ENCODE measurements at regions not wholly inside any gene's neighbourhood (a gene's known extent, or its start where the extent isn't known, plus 50 kb on each side); places are given as distances from the start of the nearest gene placed in this dataset.

- Histone ChIP-seq H3K36me3 (replicated peaks) (no peaks in the 10 kb centered on the region), H3K4me3 (ENCODE audit: low read depth, low read length) (no peak overlapping the region), H3K27me3 (replicated peaks) (no peaks in the 10 kb centered on the region), H3K27ac (no peak overlapping the region)
- TF ChIP-seq, protein P1, sequence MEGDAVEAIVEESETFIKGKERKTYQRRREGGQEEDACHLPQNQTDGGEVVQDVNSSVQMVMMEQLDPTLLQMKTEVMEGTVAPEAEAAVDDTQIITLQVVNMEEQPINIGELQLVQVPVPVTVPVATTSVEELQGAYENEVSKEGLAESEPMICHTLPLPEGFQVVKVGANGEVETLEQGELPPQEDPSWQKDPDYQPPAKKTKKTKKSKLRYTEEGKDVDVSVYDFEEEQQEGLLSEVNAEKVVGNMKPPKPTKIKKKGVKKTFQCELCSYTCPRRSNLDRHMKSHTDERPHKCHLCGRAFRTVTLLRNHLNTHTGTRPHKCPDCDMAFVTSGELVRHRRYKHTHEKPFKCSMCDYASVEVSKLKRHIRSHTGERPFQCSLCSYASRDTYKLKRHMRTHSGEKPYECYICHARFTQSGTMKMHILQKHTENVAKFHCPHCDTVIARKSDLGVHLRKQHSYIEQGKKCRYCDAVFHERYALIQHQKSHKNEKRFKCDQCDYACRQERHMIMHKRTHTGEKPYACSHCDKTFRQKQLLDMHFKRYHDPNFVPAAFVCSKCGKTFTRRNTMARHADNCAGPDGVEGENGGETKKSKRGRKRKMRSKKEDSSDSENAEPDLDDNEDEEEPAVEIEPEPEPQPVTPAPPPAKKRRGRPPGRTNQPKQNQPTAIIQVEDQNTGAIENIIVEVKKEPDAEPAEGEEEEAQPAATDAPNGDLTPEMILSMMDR (IDR thresholded peaks at IDR 0.05; ENCODE audit: low read depth, low read length, missing control alignments) = no peak
- DNase-seq = no peak
- in situ Hi-C loops (cut with HindIII; ENCODE audit: low pct_ligation_motif_present, low sequenced_read_pairs) = no loop called here
Observed at GRCh38 chr1:191643060-191643459, 515.2 kb upstream of the RGS18 start.

DNA sequence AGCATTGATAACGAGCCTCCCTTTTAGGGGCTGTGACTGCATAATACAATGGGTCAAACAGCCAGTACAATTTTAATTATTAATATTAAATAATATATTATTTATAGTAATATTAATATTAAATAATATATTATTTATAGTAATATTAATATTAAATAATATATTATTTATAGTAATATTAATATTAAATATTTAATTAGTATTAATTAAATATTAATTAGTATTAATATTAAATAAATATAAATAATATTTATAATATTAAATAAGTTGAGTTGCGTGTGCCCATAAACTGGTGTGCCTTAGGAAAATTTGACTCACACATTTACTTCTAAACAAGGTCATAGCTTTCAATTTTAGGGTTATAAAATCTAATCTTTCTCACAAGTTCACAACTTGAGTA lies 509.3 kb upstream of the RGS18 start:
- in situ Hi-C loops (cut with HindIII; ENCODE audit: low pct_ligation_motif_present, low sequenced_read_pairs) = no loop called here
- DNase-seq = no peak

DNA sequence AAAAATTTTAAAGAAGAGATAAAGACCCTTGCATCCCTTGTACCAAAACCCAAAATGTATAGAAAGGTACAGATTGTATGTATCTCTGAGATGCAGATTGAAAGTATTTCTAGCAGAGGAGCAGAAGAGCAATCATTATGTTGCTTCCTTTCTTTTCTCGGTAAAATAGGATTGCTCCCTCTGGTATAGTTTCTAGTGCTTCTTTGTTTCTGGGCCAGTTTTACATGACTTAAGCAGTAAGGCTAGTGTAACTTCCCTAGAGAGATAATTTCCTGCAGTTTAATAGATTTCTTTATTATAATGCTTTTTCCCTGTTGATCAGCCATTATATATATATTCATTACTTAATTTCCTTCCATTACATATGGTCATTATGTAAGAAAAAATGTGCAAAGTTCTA lies 496.2 kb upstream of the RGS18 start:
- no peak overlapping the region for H3K27ac ChIP-seq
- no peak overlapping the region for H3K4me3 ChIP-seq (ENCODE audit: low read depth, low read length)
- in situ Hi-C loops (cut with HindIII; ENCODE audit: low pct_ligation_motif_present, low sequenced_read_pairs) = no loop called here
- no peak for DNase-seq
- TF ChIP-seq, protein P1 (IDR thresholded peaks at IDR 0.05; ENCODE audit: low read depth, low read length, missing control alignments) = no peak
- no peaks in the 10 kb centered on the region for H3K36me3 ChIP-seq (replicated peaks)
- no peaks in the 10 kb centered on the region for H3K27me3 ChIP-seq (replicated peaks)

More for the DNA sequence above, 509.3 kb upstream of the RGS18 start:
- H3K27me3 ChIP-seq (replicated peaks) = no peaks in the 10 kb centered on the region
- TF ChIP-seq, protein P1 (IDR thresholded peaks at IDR 0.05; ENCODE audit: low read depth, low read length, missing control alignments) = no peak
- H3K4me3 ChIP-seq (ENCODE audit: low read depth, low read length) = no peak overlapping the region
- H3K36me3 ChIP-seq (replicated peaks) = no peaks in the 10 kb centered on the region
- H3K27ac ChIP-seq = no peak overlapping the region

DNA sequence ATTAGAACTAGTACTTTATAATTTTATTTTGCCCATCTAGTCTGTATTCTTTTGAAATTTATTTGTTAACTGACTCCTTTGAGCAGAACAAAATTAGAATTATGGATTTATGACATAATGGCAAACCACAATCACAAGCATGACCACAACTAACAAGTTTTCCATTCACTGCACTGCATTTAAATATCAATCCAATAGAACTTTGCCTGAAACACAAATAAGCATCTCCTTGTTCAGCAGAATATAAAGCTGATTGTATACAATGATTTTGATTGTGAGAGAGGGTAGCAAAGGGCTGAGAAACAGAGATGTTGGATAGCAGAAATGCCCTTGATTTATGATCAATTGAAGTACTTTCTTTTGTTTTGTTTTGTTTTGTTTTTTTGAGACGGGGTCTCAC lies 495.5 kb upstream of the RGS18 start:
- Histone ChIP-seq H3K27ac (no peak overlapping the region), H3K4me3 (ENCODE audit: low read depth, low read length) (no peak overlapping the region), H3K27me3 (replicated peaks) (no peaks in the 10 kb centered on the region), H3K36me3 (replicated peaks) (no peaks in the 10 kb centered on the region)
- no peak for DNase-seq
- in situ Hi-C loops (cut with HindIII; ENCODE audit: low pct_ligation_motif_present, low sequenced_read_pairs) = no loop called here
- TF ChIP-seq, protein P1 (IDR thresholded peaks at IDR 0.05; ENCODE audit: low read depth, low read length, missing control alignments) = no peak

DNA sequence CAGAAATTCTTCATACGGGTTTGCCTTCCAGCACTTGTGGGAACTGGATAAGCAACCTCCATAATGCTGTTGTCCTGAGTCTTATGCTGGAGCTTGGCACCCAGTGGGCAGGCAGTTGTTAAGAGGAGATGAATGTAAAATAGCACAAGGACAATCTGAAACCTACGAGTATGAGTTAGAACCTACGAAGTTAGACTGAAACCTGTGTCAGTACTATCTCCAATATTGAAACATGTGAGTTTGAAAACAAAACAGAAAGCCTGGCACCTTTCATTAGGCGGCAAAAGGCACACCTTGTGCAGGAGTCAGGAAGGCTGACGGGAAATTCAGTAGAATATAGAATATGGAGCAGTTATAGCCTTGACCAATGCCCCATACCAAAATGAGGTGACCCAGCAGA lies 489.7 kb upstream of the RGS18 start:
- no peak for DNase-seq
- in situ Hi-C loops (cut with HindIII; ENCODE audit: low pct_ligation_motif_present, low sequenced_read_pairs) = no loop called here
- Histone ChIP-seq H3K27ac (no peak overlapping the region), H3K27me3 (replicated peaks) (no peaks in the 10 kb centered on the region), H3K4me3 (ENCODE audit: low read depth, low read length) (no peak overlapping the region), H3K36me3 (replicated peaks) (no peaks in the 10 kb centered on the region)
- TF ChIP-seq, protein P1 (IDR thresholded peaks at IDR 0.05; ENCODE audit: low read depth, low read length, missing control alignments) = no peak

GRCh38 chr1:191669629-191670028 lies 488.6 kb upstream of the RGS18 start:
- in situ Hi-C loops (cut with HindIII; ENCODE audit: low pct_ligation_motif_present, low sequenced_read_pairs) = no loop called here
- Histone ChIP-seq H3K27me3 (replicated peaks) (no peaks in the 10 kb centered on the region), H3K4me3 (ENCODE audit: low read depth, low read length) (no peak overlapping the region), H3K27ac (no peak overlapping the region), H3K36me3 (replicated peaks) (no peaks in the 10 kb centered on the region)
- DNase-seq = no peak
- TF ChIP-seq, protein P1 (IDR thresholded peaks at IDR 0.05; ENCODE audit: low read depth, low read length, missing control alignments) = no peak
